ENCODE measurements at regions not wholly inside any gene's neighbourhood (a gene's known extent, or its start where the extent isn't known, plus 50 kb on each side); places are given as distances from the start of the nearest gene placed in this dataset.

GRCh38 chr3:127096256-127097071, 96.5 kb upstream of the PRR23E start:
- H3K36me3 ChIP-seq (ENCODE audit: control insufficient read depth, insufficient read depth, low read length): no peaks in the 10 kb centered on the region
- H3K9ac ChIP-seq (ENCODE audit: low read length): no peak overlapping the region
- H3K4me3 ChIP-seq (ENCODE audit: low read length): no peak overlapping the region
- H3K27me3 ChIP-seq (ENCODE audit: control insufficient read depth, insufficient read depth, low read length): no peaks in the 10 kb centered on the region
- peaks cover 16% of the 10 kb centered on the region for H3K4me1 ChIP-seq (ENCODE audit: control insufficient read depth, insufficient read depth, low read length)
- H3K9me3 ChIP-seq (ENCODE audit: control insufficient read depth, low read length): no peaks in the 10 kb centered on the region

DNA sequence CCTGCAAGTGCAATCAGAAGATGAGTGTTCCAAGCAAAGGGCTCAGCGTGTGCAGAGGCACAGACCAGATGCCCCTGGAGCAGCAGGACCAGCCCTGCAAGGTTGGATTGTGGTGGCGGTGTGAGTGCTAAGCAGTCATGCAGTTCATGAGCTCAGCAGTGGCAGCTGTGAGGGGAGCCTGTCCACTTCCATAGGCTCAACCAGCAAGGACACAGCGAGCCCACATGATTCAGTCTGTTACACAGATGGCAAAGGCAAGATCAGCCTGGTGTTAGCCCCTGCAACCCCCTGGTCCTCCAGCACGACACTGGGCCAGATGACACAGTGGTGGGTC, 95.9 kb upstream of the PRR23E start:
- Histone ChIP-seq H3K36me3 (ENCODE audit: control insufficient read depth, insufficient read depth, low read length) (no peaks in the 10 kb centered on the region), H3K4me3 (ENCODE audit: low read length) (no peak overlapping the region), H3K9me3 (ENCODE audit: control insufficient read depth, low read length) (no peaks in the 10 kb centered on the region), H3K27me3 (ENCODE audit: control insufficient read depth, insufficient read depth, low read length) (no peaks in the 10 kb centered on the region), H3K9ac (ENCODE audit: low read length) (no peak overlapping the region), H3K4me1 (ENCODE audit: control insufficient read depth, insufficient read depth, low read length) (peaks cover 11% of the 10 kb centered on the region)

DNA sequence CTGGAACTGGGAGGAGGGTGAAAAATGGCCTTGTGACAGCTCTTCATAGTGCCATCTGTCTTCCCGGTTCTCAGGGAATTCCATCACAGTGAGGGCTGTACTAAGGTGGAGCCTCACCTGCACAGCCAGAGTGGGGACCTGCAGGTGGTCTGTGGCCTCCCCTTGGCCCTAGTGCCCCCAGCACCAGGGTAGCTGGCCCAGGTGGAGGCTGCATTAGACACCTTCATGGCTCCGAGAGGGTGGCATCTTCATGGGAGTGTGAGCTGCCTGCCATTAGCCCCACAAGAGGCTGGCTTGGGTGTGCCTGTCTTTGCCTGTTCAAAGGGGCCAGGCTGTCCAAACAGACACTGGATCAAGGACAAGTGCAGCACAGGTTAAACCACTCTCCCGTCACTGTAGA, 95.5 kb upstream of the PRR23E start:
- no peaks in the 10 kb centered on the region for H3K36me3 ChIP-seq (ENCODE audit: control insufficient read depth, insufficient read depth, low read length)
- H3K27me3 ChIP-seq (ENCODE audit: control insufficient read depth, insufficient read depth, low read length): no peaks in the 10 kb centered on the region
- peaks cover 6% of the 10 kb centered on the region for H3K4me1 ChIP-seq (ENCODE audit: control insufficient read depth, insufficient read depth, low read length)
- H3K9ac ChIP-seq (ENCODE audit: low read length): no peak overlapping the region
- no peaks in the 10 kb centered on the region for H3K9me3 ChIP-seq (ENCODE audit: control insufficient read depth, low read length)
- H3K4me3 ChIP-seq (ENCODE audit: low read length): no peak overlapping the region

- Histone ChIP-seq H3K9me3 (ENCODE audit: control insufficient read depth, low read length) (no peaks in the 10 kb centered on the region), H3K4me3 (ENCODE audit: low read length) (no peak overlapping the region), H3K27me3 (ENCODE audit: control insufficient read depth, insufficient read depth, low read length) (no peaks in the 10 kb centered on the region)
Measured at GRCh38 chr3:127099982-127100381, 92.9 kb upstream of the PRR23E start.

DNA sequence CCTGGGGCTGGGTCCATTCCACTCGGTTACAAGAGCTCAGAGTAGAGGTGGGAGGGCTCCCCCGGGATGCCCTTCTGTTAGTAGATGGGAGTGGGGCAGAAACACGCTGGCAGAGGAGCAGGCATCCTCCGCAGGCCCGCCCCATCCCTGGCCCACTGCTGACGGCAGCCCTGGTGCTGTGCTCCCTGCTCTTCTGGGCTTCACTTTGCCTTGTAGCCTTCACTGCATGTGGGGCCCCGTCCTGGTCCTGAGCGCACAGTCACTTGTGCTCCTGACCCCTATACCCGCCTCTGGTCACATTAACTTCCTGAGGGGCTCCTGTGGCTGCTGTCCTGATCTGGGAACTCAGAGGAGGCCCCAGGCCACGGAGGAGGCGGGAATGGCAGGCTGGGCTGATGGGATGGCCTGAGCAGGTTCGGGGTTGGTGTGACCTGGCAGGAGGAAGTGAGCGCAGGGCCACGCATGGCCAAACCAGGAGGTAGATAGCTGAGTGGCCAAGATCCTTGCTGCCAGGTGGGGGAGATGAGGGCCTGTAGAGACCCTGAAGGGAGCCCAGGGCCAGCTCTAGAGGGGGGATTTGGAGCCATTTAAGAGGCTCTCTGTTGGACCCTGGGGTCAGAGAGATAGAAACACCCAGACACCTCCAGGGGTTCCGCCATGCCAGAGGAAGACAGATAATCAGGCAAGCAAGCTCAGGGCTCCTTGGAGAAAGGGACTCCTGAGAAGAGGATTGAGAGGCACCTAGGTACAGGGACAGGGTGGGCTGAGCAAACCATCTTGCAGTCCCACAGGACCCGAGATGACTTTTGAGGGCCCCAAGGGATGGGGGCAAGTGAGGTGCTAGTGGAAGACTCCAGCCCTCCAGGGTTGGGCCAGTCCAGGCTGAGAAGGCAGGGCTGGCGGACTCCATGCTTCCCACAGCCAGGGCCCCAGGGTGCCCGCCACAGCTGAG, 92.2 kb upstream of the PRR23E start:
- no peaks in the 10 kb centered on the region for H3K36me3 ChIP-seq (ENCODE audit: control insufficient read depth, insufficient read depth, low read length)
- no peaks in the 10 kb centered on the region for H3K4me1 ChIP-seq (ENCODE audit: control insufficient read depth, insufficient read depth, low read length)
- no peak overlapping the region for H3K9ac ChIP-seq (ENCODE audit: low read length)
- H3K9me3 ChIP-seq (ENCODE audit: control insufficient read depth, low read length): no peaks in the 10 kb centered on the region
- no peak overlapping the region for H3K4me3 ChIP-seq (ENCODE audit: low read length)
- no peaks in the 10 kb centered on the region for H3K27me3 ChIP-seq (ENCODE audit: control insufficient read depth, insufficient read depth, low read length)

More at GRCh38 chr3:127099982-127100381, 92.9 kb upstream of the PRR23E start:
- Histone ChIP-seq H3K9ac (ENCODE audit: low read length) (no peak overlapping the region), H3K36me3 (ENCODE audit: control insufficient read depth, insufficient read depth, low read length) (no peaks in the 10 kb centered on the region), H3K4me1 (ENCODE audit: control insufficient read depth, insufficient read depth, low read length) (no peaks in the 10 kb centered on the region)

DNA sequence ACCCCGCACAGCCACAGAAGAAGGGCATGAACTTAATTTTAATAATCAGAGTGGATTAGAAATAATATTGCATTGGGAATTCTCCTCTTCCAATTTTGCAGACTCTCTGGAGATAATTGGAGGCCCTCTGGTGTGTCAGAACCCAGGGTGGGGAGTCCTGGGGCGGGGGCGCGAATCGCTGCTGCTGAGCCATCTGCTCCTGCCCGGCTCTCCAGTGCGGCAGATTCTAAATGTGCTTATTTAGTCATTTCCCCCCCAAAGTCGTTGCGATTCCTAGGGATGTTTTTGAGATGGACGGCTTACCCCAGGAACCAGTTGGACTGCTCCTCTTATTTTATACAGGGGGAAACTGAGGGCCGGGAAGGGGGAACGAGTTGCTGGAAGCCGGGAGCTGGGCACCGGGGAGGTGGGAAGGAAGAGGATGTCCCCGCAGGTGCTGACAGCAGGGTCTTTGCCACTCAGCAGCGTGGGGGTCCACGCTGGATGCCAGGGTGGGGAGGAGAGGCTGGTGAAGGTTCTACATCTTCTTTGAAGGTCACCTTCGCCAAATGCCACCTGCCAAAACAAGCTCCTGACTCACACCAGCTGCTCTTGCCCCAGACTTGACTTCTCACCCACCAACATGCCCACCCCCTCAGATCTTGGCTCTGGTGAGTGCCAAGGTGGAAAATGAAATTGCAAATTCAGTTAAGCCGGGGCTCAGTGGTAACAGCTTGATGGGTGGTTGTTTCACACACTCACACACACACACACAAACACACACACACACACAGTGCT, 91.3 kb upstream of the PRR23E start:
- no peaks in the 10 kb centered on the region for H3K27me3 ChIP-seq (ENCODE audit: control insufficient read depth, insufficient read depth, low read length)

GRCh38 chr3:127102188-127102520, 90.8 kb upstream of the PRR23E start:
- no peaks in the 10 kb centered on the region for H3K36me3 ChIP-seq (ENCODE audit: control insufficient read depth, insufficient read depth, low read length)
- no peaks in the 10 kb centered on the region for H3K27me3 ChIP-seq (ENCODE audit: control insufficient read depth, insufficient read depth, low read length)
- no peaks in the 10 kb centered on the region for H3K4me1 ChIP-seq (ENCODE audit: control insufficient read depth, insufficient read depth, low read length)
- no peak overlapping the region for H3K4me3 ChIP-seq (ENCODE audit: low read length)
- no peak overlapping the region for H3K9ac ChIP-seq (ENCODE audit: low read length)
- H3K9me3 ChIP-seq (ENCODE audit: control insufficient read depth, low read length): no peaks in the 10 kb centered on the region

More for the DNA sequence above, 91.3 kb upstream of the PRR23E start:
- H3K4me1 ChIP-seq (ENCODE audit: control insufficient read depth, insufficient read depth, low read length): no peaks in the 10 kb centered on the region
- H3K9me3 ChIP-seq (ENCODE audit: control insufficient read depth, low read length): no peaks in the 10 kb centered on the region
- H3K4me3 ChIP-seq (ENCODE audit: low read length): no peak overlapping the region
- H3K36me3 ChIP-seq (ENCODE audit: control insufficient read depth, insufficient read depth, low read length): no peaks in the 10 kb centered on the region
- no peak overlapping the region for H3K9ac ChIP-seq (ENCODE audit: low read length)

DNA sequence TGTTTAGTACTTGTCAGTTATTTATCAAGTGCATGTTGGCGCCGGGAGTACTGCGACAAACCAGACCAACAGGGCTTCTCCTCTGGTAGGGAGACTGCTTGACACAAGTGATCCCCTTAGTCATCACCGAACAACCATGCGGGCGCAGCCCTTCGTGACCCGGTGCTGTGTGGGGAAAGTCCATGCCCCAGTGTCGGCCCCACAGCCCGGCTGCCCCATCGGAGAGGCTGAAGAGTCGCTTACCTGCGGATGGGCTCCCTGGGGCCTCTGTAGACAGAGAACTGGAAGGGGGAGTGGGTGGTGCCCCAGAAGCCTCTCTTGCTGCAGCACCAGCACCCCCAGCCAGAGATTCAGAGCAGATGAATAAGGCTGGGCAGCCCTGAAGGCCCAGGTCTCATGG, 90.3 kb upstream of the PRR23E start:
- Histone ChIP-seq H3K4me3 (ENCODE audit: low read length) (no peak overlapping the region), H3K4me1 (ENCODE audit: control insufficient read depth, insufficient read depth, low read length) (no peaks in the 10 kb centered on the region), H3K9me3 (ENCODE audit: control insufficient read depth, low read length) (no peaks in the 10 kb centered on the region), H3K9ac (ENCODE audit: low read length) (no peak overlapping the region), H3K36me3 (ENCODE audit: control insufficient read depth, insufficient read depth, low read length) (no peaks in the 10 kb centered on the region), H3K27me3 (ENCODE audit: control insufficient read depth, insufficient read depth, low read length) (no peaks in the 10 kb centered on the region)

DNA sequence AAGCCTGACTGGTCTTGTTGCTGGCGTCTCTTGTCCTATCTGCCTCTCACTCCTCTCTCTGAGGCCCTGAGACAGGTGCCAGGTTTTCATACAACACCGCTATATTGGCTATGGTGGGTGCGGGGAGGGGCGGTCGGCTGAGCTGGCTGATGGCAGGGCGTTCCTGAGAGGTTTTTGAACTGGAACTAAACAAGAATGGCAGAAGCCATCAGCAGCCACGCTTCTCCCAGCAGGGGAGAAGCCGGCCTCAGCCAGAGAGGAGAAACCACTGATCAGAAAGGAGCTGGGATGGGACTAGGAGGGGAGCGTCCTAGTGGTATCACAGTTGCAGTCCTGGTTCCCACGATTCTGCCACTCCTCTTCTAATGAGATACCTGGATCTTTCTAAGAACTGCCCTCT, 89.9 kb upstream of the PRR23E start:
- H3K4me1 ChIP-seq (ENCODE audit: control insufficient read depth, insufficient read depth, low read length): no peaks in the 10 kb centered on the region
- no peak overlapping the region for H3K4me3 ChIP-seq (ENCODE audit: low read length)
- H3K27me3 ChIP-seq (ENCODE audit: control insufficient read depth, insufficient read depth, low read length): no peaks in the 10 kb centered on the region
- no peaks in the 10 kb centered on the region for H3K36me3 ChIP-seq (ENCODE audit: control insufficient read depth, insufficient read depth, low read length)
- no peaks in the 10 kb centered on the region for H3K9me3 ChIP-seq (ENCODE audit: control insufficient read depth, low read length)
- H3K9ac ChIP-seq (ENCODE audit: low read length): no peak overlapping the region

DNA sequence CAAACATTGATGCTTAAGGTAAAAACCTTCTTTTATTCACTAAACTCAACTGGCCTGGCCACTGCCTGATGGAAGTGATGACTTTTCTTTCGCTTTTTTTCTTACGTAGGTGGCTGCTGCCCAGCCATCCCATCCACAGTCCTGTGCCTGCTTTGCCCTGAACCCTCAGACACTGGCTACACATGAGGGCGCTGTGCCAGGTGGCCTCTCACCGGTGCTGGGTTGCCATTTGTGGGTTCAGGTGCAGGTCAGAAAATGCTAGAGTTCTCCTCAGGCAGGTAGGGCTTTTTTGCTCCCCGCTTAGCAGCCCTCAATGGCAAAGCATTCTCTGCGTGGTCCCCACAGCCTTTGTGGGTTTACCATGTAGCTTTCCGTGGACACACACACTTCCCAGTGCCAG, 88.3 kb upstream of the PRR23E start:
- no peaks in the 10 kb centered on the region for H3K36me3 ChIP-seq (ENCODE audit: control insufficient read depth, insufficient read depth, low read length)
- no peak overlapping the region for H3K4me3 ChIP-seq (ENCODE audit: low read length)
- no peaks in the 10 kb centered on the region for H3K9me3 ChIP-seq (ENCODE audit: control insufficient read depth, low read length)
- no peaks in the 10 kb centered on the region for H3K27me3 ChIP-seq (ENCODE audit: control insufficient read depth, insufficient read depth, low read length)
- H3K9ac ChIP-seq (ENCODE audit: low read length): no peak overlapping the region
- no peaks in the 10 kb centered on the region for H3K4me1 ChIP-seq (ENCODE audit: control insufficient read depth, insufficient read depth, low read length)

- Histone ChIP-seq H3K4me3 (ENCODE audit: low read length) (no peak overlapping the region), H3K9me3 (ENCODE audit: control insufficient read depth, low read length) (no peaks in the 10 kb centered on the region), H3K36me3 (ENCODE audit: control insufficient read depth, insufficient read depth, low read length) (no peaks in the 10 kb centered on the region), H3K27me3 (ENCODE audit: control insufficient read depth, insufficient read depth, low read length) (no peaks in the 10 kb centered on the region), H3K4me1 (ENCODE audit: control insufficient read depth, insufficient read depth, low read length) (no peaks in the 10 kb centered on the region), H3K9ac (ENCODE audit: low read length) (no peak overlapping the region)
Measured at GRCh38 chr3:127105587-127105986, 87.3 kb upstream of the PRR23E start.

DNA sequence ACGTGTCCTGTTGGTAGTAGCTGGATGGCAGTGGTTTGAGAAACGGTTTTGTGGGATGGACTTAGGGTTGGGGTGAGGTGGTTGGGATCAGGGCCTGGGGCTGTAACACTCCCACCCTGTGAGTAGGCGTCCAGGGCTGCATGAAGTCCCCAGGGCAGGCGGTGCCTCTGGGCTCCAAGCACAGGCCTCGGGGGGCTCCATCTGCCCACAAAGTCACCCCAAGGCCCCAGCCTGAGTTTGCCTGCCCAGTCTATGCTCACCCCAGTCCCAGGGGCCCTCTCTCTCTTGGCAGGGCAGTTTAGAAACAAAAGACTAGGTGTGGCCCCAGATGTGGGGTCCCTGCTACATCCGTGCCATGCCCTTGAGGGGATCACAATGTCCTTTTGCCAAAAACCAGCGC, 86.9 kb upstream of the PRR23E start:
- H3K4me3 ChIP-seq (ENCODE audit: low read length): no peak overlapping the region
- no peaks in the 10 kb centered on the region for H3K27me3 ChIP-seq (ENCODE audit: control insufficient read depth, insufficient read depth, low read length)
- no peak overlapping the region for H3K9ac ChIP-seq (ENCODE audit: low read length)
- H3K4me1 ChIP-seq (ENCODE audit: control insufficient read depth, insufficient read depth, low read length): no peaks in the 10 kb centered on the region
- no peaks in the 10 kb centered on the region for H3K9me3 ChIP-seq (ENCODE audit: control insufficient read depth, low read length)
- H3K36me3 ChIP-seq (ENCODE audit: control insufficient read depth, insufficient read depth, low read length): no peaks in the 10 kb centered on the region
